ENCODE measurements at regions not wholly inside any gene's neighbourhood (a gene's known extent, or its start where the extent isn't known, plus 50 kb on each side); places are given as distances from the start of the nearest gene placed in this dataset.
"Not testable (repeated sequence)": the region's sequence is repeated elsewhere in the genome, so short reads cannot be mapped to it uniquely, and the experiment has no call there.

DNA sequence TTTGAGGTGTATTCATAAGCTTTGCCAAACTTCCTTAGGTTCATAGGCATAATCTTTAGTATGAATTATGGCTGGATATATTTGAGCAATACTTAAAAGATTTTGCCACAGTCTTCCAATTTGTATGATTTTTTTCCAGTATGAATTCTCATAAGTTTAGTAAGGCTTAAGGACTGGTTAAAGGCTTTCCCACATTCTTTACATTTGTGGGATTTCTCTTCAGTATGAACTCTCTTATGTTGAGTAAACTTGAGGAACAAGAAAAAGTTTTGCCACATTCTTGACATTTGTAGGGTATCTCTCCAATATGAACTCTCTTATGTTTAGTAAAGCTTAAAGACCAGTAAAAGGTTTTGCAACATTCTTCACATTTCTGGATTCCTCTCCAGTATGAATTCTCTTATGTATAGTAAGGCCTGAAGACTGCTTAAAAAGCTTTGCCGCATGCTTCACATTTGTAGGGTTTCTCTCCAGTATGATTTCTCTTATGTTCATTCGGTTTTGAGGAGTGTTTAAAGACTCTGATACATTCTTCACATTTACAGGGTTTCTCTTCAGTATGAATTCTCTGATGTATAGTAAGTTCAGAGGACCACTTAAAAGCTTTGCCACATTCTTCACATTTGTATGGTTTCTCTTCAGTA is 302.6 kb downstream of the ZNF33B start:
- H3K36me3 Mint-ChIP-seq (ENCODE audit: low read depth); H3K27ac Mint-ChIP-seq: not testable (repeated sequence)
- H3K9me3 Mint-ChIP-seq, result peaks cover 86% of the 10 kb centered on the region

DNA sequence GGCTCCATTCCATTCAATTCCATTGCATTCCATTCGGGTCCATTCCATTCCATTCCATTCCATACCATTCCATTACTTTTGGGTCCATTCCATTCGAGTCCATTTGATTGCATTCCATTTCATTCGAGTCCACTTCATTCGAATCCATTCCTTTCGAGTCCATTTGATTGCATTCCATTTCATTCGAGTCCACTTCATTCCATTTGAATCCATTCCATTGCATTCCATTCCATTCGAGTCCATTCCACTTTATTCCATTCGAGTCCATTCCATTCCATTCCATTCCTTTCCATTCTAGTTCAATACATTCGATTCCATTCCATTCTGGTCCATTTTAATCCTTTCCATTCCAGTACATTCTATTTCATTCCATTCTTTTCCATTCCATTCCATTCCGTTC is 334.0 kb downstream of the ZNF33B start:
- DNase-seq, result no peak
- Mint-ChIP-seq H3K36me3 (ENCODE audit: low read depth) (peaks cover 81% of the 10 kb centered on the region), H3K27me3 (ENCODE audit: low read depth, poor library complexity) (peaks cover 3% of the 10 kb centered on the region), H3K4me1 (no peaks in the 10 kb centered on the region), H3K27ac (no peak overlapping the region), H3K9me3 (peaks cover 99% of the 10 kb centered on the region), H3K4me3 (no peak overlapping the region)
- TF ChIP-seq, protein P1, sequence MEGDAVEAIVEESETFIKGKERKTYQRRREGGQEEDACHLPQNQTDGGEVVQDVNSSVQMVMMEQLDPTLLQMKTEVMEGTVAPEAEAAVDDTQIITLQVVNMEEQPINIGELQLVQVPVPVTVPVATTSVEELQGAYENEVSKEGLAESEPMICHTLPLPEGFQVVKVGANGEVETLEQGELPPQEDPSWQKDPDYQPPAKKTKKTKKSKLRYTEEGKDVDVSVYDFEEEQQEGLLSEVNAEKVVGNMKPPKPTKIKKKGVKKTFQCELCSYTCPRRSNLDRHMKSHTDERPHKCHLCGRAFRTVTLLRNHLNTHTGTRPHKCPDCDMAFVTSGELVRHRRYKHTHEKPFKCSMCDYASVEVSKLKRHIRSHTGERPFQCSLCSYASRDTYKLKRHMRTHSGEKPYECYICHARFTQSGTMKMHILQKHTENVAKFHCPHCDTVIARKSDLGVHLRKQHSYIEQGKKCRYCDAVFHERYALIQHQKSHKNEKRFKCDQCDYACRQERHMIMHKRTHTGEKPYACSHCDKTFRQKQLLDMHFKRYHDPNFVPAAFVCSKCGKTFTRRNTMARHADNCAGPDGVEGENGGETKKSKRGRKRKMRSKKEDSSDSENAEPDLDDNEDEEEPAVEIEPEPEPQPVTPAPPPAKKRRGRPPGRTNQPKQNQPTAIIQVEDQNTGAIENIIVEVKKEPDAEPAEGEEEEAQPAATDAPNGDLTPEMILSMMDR (IDR thresholded peaks at IDR 0.05), result no peak

More for the DNA sequence above, 302.6 kb downstream of the ZNF33B start:
- not testable (repeated sequence) for H3K4me3 Mint-ChIP-seq; H3K27me3 Mint-ChIP-seq (ENCODE audit: low read depth, poor library complexity); DNase-seq; H3K4me1 Mint-ChIP-seq

DNA sequence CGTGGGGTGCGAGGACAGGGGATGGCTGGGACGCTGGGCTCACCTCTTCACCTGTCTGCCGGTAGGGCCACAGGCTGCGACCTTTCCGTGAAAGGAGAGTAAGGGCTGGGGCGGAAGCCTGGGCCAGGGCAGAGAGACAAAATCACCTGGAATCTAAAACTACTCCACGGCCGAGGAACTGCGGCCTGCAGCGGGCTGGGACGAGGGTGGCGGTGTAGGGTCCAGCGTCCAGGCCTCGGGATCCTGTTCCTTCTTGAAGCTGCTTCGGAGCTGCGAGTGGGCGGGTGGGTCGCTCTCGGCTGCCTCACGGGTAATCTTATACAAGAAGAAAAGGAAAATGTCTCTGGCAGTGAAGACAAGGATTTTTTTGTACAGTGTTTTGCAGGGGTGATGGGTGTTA is 356.5 kb downstream of the ZNF33B start:
- H3K27ac Mint-ChIP-seq; H3K36me3 Mint-ChIP-seq (ENCODE audit: low read depth): not testable (repeated sequence)
- peaks cover 41% of the 10 kb centered on the region for H3K9me3 Mint-ChIP-seq

DNA sequence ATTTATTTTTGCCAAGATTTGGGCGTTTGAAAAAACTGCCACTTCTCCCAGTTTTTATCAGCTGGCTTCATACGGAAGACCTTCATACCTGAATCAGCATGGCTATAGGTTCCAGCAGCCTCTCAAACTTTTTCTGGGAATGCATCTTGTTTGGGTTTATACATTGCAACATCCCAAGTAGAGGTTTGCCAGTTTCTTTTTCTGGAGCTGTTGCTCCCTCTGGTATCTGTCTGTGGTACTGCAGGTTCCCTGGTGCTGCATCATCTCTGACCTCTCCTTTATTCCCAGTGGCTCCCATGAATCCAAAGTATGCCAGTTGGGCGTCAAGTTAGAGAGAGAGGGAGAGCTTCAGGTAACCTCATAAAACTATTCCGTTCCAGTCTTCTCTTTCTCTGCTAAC is 368.6 kb downstream of the ZNF33B start:
- not testable (repeated sequence) for H3K36me3 Mint-ChIP-seq (ENCODE audit: low read depth); H3K4me1 Mint-ChIP-seq; DNase-seq; H3K4me3 Mint-ChIP-seq; H3K27ac Mint-ChIP-seq; H3K27me3 Mint-ChIP-seq (ENCODE audit: low read depth, poor library complexity)
- peaks cover 55% of the 10 kb centered on the region for H3K9me3 Mint-ChIP-seq

More for the DNA sequence above, 356.5 kb downstream of the ZNF33B start:
- not testable (repeated sequence) for H3K4me3 Mint-ChIP-seq; H3K27me3 Mint-ChIP-seq (ENCODE audit: low read depth, poor library complexity); H3K4me1 Mint-ChIP-seq; DNase-seq

DNA sequence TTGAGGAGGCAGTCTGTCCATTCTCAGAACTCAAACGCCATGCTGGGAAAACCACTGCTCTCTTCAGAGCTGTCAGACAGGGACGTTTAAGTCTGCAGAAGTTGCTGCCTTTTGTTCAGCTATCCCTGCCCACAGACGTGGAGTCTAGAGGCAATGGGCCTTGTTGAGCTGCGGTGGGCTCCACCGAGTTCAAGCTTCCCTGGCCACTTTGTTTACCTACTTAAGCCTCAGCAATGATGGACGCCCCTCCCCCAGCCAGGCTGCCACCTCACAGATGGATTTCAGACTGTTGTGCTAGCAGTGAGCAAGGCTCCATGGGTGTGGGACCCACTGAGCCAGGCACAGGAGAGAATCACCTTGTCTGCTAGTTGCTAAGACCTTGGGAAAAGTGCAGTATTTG is 375.1 kb downstream of the ZNF33B start:
- H3K4me1 Mint-ChIP-seq; H3K27me3 Mint-ChIP-seq (ENCODE audit: low read depth, poor library complexity); H3K27ac Mint-ChIP-seq; DNase-seq; H3K36me3 Mint-ChIP-seq (ENCODE audit: low read depth); H3K4me3 Mint-ChIP-seq: not testable (repeated sequence)
- peaks cover 76% of the 10 kb centered on the region for H3K9me3 Mint-ChIP-seq

DNA sequence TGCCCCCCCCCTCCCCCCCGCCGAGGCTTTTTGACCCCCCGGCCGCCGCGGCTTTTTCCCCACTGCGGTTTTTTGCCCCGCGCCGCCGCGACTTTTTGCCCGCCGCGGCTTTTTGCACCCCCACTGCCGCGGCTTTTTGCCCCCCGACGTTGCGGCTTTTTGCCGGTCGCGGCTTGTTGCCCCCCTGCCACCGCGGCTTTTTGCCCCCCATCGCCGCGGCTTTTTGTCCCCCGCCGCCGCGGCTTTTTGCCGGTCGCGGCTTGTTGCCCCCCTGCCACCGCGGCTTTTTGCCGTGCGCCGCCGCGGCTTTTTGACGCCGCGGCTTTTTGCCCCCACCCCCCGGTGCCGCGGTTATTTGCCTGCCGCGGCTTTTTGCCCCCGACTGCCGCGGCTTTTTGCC is 395.4 kb downstream of the ZNF33B start:
- H3K36me3 Mint-ChIP-seq (ENCODE audit: low read depth); H3K4me1 Mint-ChIP-seq; H3K4me3 Mint-ChIP-seq: not testable (repeated sequence)

DNA sequence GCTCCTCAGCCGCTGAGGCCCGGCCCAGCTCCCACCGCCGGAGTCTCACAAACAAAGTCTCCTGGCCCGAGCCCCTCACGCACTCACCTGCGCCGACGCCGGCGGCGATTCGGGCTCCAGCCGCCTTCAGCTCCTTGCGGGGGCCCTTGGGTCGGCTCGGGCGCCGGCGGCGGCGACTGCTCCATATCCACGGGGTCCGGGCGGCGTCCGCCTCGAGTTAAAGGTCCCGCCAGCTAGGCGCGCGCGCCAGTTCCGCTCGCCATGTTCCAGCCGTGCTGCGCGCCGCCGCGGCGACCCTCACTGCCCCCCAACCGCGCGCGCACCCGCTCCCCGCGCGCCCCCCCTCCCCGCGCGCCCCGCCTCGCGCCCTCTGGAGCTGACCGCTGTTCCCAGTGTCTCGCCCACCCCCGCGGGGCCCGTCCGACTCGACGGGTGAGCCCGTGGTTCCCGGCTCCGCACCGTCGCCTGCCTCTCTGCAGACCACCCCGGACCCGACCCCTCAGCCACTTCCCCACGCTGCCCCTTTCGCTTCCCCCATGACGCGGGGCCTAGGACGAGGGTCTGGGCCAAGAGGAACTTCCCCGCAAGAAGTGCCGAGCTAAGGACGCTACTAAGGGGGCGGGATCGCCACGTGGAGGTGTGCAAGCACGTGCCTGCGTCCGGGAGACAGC is 396.1 kb downstream of the ZNF33B start:
- Mint-ChIP-seq H3K27ac (no peak overlapping the region), H3K36me3 (ENCODE audit: low read depth) (no peaks in the 10 kb centered on the region), H3K27me3 (ENCODE audit: low read depth, poor library complexity) (peaks cover 3% of the 10 kb centered on the region), H3K9me3 (peaks cover 66% of the 10 kb centered on the region), H3K4me1 (no peaks in the 10 kb centered on the region), H3K4me3 (no peak overlapping the region)
- DNase-seq, result no peak
- TF ChIP-seq, protein P1 (IDR thresholded peaks at IDR 0.05), result no peak

More for the DNA sequence above, 395.4 kb downstream of the ZNF33B start:
- peaks cover 61% of the 10 kb centered on the region for H3K9me3 Mint-ChIP-seq
- not testable (repeated sequence) for H3K27ac Mint-ChIP-seq; H3K27me3 Mint-ChIP-seq (ENCODE audit: low read depth, poor library complexity); DNase-seq

DNA sequence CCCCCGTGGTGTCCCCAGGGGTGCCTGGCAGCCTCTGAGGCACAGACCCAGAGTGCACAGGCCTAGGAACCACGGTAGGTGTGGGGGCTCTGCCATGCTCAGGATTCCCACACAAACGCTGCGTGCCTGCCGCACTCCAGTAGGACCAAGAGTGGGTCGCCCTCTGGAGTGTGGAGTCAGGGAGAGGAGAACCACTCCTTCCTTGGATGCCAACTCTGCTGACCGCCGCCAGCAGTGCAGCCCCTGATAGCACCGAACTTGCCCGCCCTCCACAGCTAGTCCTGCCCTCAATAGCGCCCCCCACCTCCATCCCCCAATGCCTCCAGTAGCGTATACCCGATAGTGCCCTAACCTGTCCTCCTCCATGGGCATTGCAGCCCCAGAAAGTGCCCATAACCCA is 402.0 kb downstream of the ZNF33B start:
- H3K27ac Mint-ChIP-seq; H3K4me1 Mint-ChIP-seq; H3K36me3 Mint-ChIP-seq (ENCODE audit: low read depth); DNase-seq; H3K4me3 Mint-ChIP-seq; H3K27me3 Mint-ChIP-seq (ENCODE audit: low read depth, poor library complexity): not testable (repeated sequence)
- peaks cover 63% of the 10 kb centered on the region for H3K9me3 Mint-ChIP-seq

DNA sequence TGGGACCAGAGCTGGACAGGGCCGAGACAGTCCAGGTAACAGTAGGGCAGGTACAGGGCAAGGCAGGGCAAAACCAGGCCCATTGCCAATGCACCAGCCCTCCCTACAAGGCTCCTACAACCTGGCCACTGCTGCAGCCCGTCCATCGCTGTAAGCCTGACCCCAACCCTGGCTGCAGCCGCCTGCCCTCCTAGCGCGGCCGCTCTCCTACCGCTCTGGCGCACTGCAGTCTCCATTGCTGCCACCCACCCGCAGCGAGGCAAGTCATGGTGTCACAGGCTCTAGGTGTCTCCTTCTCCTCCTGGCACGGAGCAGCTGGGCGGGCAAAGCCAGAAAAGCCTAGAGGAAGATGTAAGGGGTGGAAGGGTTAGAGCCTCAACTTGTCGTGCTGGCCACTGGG is 402.6 kb downstream of the ZNF33B start:
- H3K9me3 Mint-ChIP-seq, result peaks cover 62% of the 10 kb centered on the region
- H3K27ac Mint-ChIP-seq; DNase-seq; H3K4me3 Mint-ChIP-seq; H3K27me3 Mint-ChIP-seq (ENCODE audit: low read depth, poor library complexity); H3K4me1 Mint-ChIP-seq; H3K36me3 Mint-ChIP-seq (ENCODE audit: low read depth): not testable (repeated sequence)

DNA sequence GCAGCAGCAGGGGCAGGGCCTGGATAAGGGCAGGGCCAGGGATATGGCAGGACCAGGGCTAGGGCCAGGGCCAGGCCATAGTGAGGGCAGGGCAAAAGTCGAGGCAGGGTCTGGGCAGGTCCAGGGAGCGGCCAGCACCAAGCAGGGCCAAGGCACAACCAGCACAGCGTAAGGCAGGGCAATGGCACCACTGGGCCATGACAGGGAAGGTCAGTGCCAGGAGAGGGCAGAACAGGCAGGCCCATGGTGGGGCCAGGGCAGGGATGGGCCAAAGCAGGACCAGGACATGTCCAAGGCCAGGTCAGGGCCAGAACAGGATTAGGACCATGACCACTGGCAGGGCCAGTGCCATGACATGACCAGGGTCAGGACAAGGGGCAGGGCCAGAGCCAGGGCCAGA is 403.1 kb downstream of the ZNF33B start:
- H3K4me3 Mint-ChIP-seq; H3K36me3 Mint-ChIP-seq (ENCODE audit: low read depth); H3K27ac Mint-ChIP-seq; DNase-seq; H3K4me1 Mint-ChIP-seq; H3K27me3 Mint-ChIP-seq (ENCODE audit: low read depth, poor library complexity): not testable (repeated sequence)
- H3K9me3 Mint-ChIP-seq, result peaks cover 66% of the 10 kb centered on the region

DNA sequence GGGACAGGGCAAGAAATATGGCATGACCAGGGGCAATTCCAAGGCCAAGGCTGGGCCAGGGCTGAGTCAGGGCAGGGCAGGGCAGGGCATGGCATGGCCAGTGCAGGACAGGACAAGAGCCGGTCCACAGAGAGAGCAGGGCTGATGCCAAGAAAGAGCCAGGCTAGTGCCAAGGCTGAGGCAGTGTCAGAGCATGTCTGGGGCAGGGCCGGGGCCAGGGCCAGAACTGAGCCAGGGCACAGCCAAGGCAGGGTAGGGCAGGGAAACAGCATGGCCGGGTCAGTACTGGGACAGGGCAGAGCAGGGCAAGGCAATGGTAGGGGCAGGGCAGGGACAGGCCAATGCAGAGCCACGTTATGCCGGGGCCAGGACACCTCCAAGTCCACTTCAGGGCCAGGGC is 403.9 kb downstream of the ZNF33B start:
- not testable (repeated sequence) for H3K27ac Mint-ChIP-seq; H3K27me3 Mint-ChIP-seq (ENCODE audit: low read depth, poor library complexity); H3K4me3 Mint-ChIP-seq; H3K4me1 Mint-ChIP-seq; DNase-seq; H3K36me3 Mint-ChIP-seq (ENCODE audit: low read depth)
- peaks cover 70% of the 10 kb centered on the region for H3K9me3 Mint-ChIP-seq

DNA sequence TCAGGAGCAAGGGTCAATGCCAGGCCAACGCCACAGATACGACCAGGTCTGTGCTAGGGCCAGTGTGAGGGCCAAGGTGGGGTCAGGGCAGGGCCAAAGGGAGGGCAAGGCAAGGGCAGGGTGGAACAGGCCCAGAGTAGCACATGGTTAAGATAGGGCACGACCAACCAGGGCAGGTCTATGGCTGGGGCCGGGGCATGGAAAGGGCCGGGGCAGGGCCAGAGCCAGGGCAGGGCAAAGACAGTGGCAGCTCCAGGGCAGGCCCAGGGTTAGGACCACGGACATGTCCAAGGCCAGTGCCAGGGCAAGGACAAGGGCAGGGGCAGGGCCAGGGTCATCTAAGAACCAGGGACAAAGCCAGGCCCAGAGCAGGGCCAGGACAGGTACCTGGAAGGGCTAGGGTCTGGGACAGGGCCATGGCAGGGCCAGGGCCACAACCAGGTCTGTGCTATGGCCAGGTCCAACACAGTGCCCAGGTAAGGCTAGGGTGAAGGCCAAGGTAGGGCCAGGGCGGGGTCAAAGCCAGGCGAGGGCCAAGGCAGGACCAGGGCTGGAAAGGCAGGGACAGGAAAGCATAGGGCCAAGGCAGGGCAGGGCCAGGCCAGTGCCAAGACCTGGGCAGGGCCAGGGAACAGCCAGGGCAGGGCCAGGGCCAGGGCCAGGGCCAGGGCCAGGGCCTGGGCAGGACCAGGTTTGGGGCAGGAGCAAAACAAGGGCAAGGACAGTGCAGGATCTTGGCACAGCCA is 404.7 kb downstream of the ZNF33B start:
- H3K9me3 Mint-ChIP-seq, result peaks cover 65% of the 10 kb centered on the region
- DNase-seq; H3K27ac Mint-ChIP-seq; H3K36me3 Mint-ChIP-seq (ENCODE audit: low read depth); H3K4me1 Mint-ChIP-seq; H3K4me3 Mint-ChIP-seq; H3K27me3 Mint-ChIP-seq (ENCODE audit: low read depth, poor library complexity): not testable (repeated sequence)

All from nephron progenitor cell (in vitro differentiated cells).